ENCODE measurements at regions not wholly inside any gene's neighbourhood (a gene's known extent, or its start where the extent isn't known, plus 50 kb on each side); places are given as distances from the start of the nearest gene placed in this dataset.

DNA sequence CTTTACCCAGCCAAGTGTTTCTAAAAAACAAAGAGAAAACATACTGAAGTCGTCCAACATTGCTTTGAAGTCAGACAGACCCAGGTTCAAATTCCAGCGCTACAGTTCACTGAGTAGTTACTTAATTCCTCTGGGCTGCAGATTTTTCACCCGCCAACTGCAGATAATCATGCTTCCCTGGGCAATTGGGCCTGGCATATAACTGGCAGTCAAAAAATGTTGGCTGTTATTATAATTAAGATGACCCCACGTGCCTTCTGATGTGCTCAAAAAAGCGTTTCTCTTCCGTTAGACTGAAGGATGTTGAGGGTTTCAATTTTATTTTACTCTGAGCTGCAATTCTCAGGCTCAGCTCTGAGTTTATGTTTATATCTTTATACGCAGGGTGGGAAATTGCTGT is 156.1 kb upstream of the CITED2 start:
- TF ChIP-seq, protein P1, sequence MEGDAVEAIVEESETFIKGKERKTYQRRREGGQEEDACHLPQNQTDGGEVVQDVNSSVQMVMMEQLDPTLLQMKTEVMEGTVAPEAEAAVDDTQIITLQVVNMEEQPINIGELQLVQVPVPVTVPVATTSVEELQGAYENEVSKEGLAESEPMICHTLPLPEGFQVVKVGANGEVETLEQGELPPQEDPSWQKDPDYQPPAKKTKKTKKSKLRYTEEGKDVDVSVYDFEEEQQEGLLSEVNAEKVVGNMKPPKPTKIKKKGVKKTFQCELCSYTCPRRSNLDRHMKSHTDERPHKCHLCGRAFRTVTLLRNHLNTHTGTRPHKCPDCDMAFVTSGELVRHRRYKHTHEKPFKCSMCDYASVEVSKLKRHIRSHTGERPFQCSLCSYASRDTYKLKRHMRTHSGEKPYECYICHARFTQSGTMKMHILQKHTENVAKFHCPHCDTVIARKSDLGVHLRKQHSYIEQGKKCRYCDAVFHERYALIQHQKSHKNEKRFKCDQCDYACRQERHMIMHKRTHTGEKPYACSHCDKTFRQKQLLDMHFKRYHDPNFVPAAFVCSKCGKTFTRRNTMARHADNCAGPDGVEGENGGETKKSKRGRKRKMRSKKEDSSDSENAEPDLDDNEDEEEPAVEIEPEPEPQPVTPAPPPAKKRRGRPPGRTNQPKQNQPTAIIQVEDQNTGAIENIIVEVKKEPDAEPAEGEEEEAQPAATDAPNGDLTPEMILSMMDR (IDR thresholded peaks at IDR 0.05) = no peak
- TF ChIP-seq POLR2A (IDR thresholded peaks at IDR 0.05) = no peak
